HEK293 (cell line): ENCODE measurements at regions not wholly inside any gene's neighbourhood (a gene's known extent, or its start where the extent isn't known, plus 50 kb on each side); places are given as distances from the start of the nearest gene placed in this dataset.

Experiments used
- CTCF ChIA-PET: fragments of 350-600 bp; formaldehyde crosslinking; extraction: SDS; loops from one replicate; lab custom pipeline; 2021; ENCODE audit warnings: antibody characterized with exemption; lab: Yijun Ruan, JAX
- POLR2A ChIA-PET: fragments of 300-600 bp; formaldehyde crosslinking; extraction: SDS; loops from one replicate; lab custom pipeline; 2020; ENCODE audit warnings: antibody characterized with exemption, inconsistent platforms; lab: Yijun Ruan, JAX
- H3K27ac ChIP-seq: fragments of 200-500 bp; sonication (Bioruptor generic); 2 replicates; pipeline ENCODE4 v1.5.1; 2014; ENCODE audit warnings: low read depth, low read length, control low read depth, inconsistent platforms; ENCODE audit errors: extremely low read depth
- H3K36me3 ChIP-seq, 2 experiments: fragments of 200-500 bp in 1 of 2; sonication (Bioruptor generic) in 1 of 2; 1 replicate in 1 of 2; 2 replicates in 1 of 2; pipeline ENCODE4 v1.5.1; 2014 to 2017; ENCODE audit warnings: inconsistent platforms in 2 of 2, low read length in 2 of 2; ENCODE audit not compliant: control insufficient read depth in 2 of 2, insufficient read depth in 1 of 2
- H3K4me1 ChIP-seq: fragments of 200-500 bp; sonication (Bioruptor generic); 2 replicates; pipeline ENCODE4 v1.5.1; 2014; ENCODE audit warnings: mild to moderate bottlenecking, low read length, inconsistent platforms; ENCODE audit not compliant: control insufficient read depth, insufficient read depth
- H3K4me3 ChIP-seq: 2 replicates; pipeline ENCODE4 v1.5.1; 2011; ENCODE audit warnings: low read depth, mild to moderate bottlenecking, control low read depth, low read length, moderate library complexity
- H3K9me3 ChIP-seq: fragments of 200-500 bp; sonication (Bioruptor generic); 2 replicates; pipeline ENCODE4 v1.5.1; 2014; ENCODE audit warnings: low read depth, low read length, inconsistent platforms; ENCODE audit not compliant: control insufficient read depth, insufficient read depth
- BCL11A ChIP-seq: fragments of 450-650 bp; formaldehyde crosslinking; IDR thresholded peaks from 2 replicates; pipeline ENCODE4 v1.5.1; 2016; ENCODE audit warnings: low read depth, missing biosample characterization, missing genetic modification characterization
- HOXA7 ChIP-seq: sonication (generic); formaldehyde crosslinking; IDR thresholded peaks from 2 replicates; pipeline ENCODE4 v1.8.1; 2022; ENCODE audit warnings: missing genetic modification reagents, borderline replicate concordance
- YY1 ChIP-seq: fragments of 450-650 bp; formaldehyde crosslinking; IDR thresholded peaks from 2 replicates; pipeline ENCODE4 v1.5.1; 2018; ENCODE audit warnings: missing biosample characterization, missing genetic modification characterization
- ZEB2 ChIP-seq: fragments of 450-650 bp; formaldehyde crosslinking; IDR thresholded peaks from 2 replicates; pipeline ENCODE4 v1.5.1; 2016; ENCODE audit warnings: missing biosample characterization, missing genetic modification characterization
- ZFHX2 ChIP-seq: fragments of 450-650 bp; formaldehyde crosslinking; conservative IDR thresholded peaks from 2 replicates; pipeline ENCODE4 v1.5.1; 2016; ENCODE audit warnings: missing biosample characterization, missing genetic modification characterization
- ZNF266 ChIP-seq: fragments of 450-650 bp; formaldehyde crosslinking; IDR thresholded peaks from 2 replicates; pipeline ENCODE4 v1.5.1; 2016; ENCODE audit warnings: missing biosample characterization, missing genetic modification characterization, low read depth
- ZNF416 ChIP-seq: fragments of 450-650 bp; formaldehyde crosslinking; IDR thresholded peaks from 2 replicates; pipeline ENCODE4 v1.5.1; 2016; ENCODE audit warnings: missing biosample characterization, missing genetic modification characterization
- ZNF558 ChIP-seq: fragments of 450-650 bp; formaldehyde crosslinking; IDR thresholded peaks from 2 replicates; pipeline ENCODE4 v1.5.1; 2016; ENCODE audit warnings: missing biosample characterization, missing genetic modification characterization
- ZNF561 ChIP-seq: fragments of 450-650 bp; IDR thresholded peaks from 2 replicates; pipeline ENCODE4 v1.5.1; 2018; ENCODE audit warnings: missing biosample characterization, missing genetic modification characterization, borderline replicate concordance
- ZNF571 ChIP-seq: fragments of 450-650 bp; formaldehyde crosslinking; IDR thresholded peaks from 2 replicates; pipeline ENCODE4 v1.5.0; 2017; ENCODE audit warnings: missing biosample characterization, missing genetic modification characterization
- ZNF623 ChIP-seq: fragments of 450-650 bp; formaldehyde crosslinking; IDR thresholded peaks from 2 replicates; pipeline ENCODE4 v1.5.1; 2016; ENCODE audit warnings: missing biosample characterization, missing genetic modification characterization
- ZNF777 ChIP-seq: fragments of 450-650 bp; formaldehyde crosslinking; IDR thresholded peaks from 2 replicates; pipeline ENCODE4 v1.5.1; 2017; ENCODE audit warnings: missing biosample characterization, missing genetic modification characterization, borderline replicate concordance
- TF ChIP-seq, protein P1 (sequence below): fragments of 450-650 bp; formaldehyde crosslinking; IDR thresholded peaks from 2 replicates; pipeline ENCODE4 v1.5.1; 2016; ENCODE audit warnings: missing biosample characterization, missing genetic modification characterization
- TF ChIP-seq, protein P2 (sequence below): fragments of 450-650 bp; formaldehyde crosslinking; IDR thresholded peaks from 2 replicates; pipeline ENCODE4 v1.5.1; 2016; ENCODE audit warnings: missing biosample characterization, missing genetic modification characterization
- TF ChIP-seq, protein P3 (sequence below): sonication (generic); formaldehyde crosslinking; IDR thresholded peaks from 2 replicates; pipeline ENCODE4 v1.8.1; 2022; ENCODE audit warnings: mild to moderate bottlenecking, moderate library complexity, missing genetic modification reagents
- TF ChIP-seq, protein P4 (sequence below): fragments of 450-650 bp; formaldehyde crosslinking; IDR thresholded peaks from 2 replicates; pipeline ENCODE4 v1.5.1; 2016; ENCODE audit warnings: missing biosample characterization, missing genetic modification characterization, low read depth
- TF ChIP-seq, protein P5 (sequence below): fragments of 450-650 bp; formaldehyde crosslinking; IDR thresholded peaks from 2 replicates; pipeline ENCODE4 v1.5.1; 2016; ENCODE audit warnings: missing biosample characterization, missing genetic modification characterization

DNA sequence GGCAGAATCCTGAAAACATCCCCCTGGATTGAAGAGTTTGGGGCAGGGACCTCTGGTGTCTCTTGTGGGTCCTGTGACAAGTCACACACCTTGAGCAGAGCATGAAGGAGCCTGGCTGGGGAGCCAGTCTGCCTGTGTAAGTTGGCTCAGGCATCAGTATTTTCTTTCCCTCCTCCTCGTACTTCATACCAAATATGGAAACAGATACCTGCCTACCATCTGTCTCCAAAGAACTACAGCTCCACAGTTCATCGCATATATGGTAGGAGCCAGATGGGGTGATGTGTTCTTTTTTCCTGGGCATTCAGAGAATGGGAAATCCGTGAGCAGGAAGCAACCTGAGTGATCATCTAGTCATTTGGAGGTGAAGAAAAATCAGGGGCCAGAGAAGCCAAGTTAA is 177.3 kb upstream of the RAD23B start:
- H3K27ac ChIP-seq = no peak overlapping the region
- no peak overlapping the region for H3K4me3 ChIP-seq
- no peaks in the 10 kb centered on the region for H3K36me3 ChIP-seq
- H3K4me1 ChIP-seq = no peaks in the 10 kb centered on the region
- no peak for TF ChIP-seq ZNF416 (tag by site-specific recombination)
- no peak for TF ChIP-seq ZNF777 (tag by site-specific recombination)
- no peak for TF ChIP-seq HOXA7
- no peak for TF ChIP-seq ZFHX2 (tag by site-specific recombination)
- TF ChIP-seq, protein P1, sequence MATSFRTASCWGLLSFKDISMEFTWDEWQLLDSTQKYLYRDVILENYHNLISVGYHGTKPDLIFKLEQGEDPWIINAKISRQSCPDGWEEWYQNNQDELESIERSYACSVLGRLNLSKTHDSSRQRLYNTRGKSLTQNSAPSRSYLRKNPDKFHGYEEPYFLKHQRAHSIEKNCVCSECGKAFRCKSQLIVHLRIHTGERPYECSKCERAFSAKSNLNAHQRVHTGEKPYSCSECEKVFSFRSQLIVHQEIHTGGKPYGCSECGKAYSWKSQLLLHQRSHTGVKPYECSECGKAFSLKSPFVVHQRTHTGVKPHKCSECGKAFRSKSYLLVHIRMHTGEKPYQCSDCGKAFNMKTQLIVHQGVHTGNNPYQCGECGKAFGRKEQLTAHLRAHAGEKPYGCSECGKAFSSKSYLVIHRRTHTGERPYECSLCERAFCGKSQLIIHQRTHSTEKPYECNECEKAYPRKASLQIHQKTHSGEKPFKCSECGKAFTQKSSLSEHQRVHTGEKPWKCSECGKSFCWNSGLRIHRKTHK = no peak
- TF ChIP-seq ZNF571 (tag by site-specific recombination) = no peak
- TF ChIP-seq, protein P2, sequence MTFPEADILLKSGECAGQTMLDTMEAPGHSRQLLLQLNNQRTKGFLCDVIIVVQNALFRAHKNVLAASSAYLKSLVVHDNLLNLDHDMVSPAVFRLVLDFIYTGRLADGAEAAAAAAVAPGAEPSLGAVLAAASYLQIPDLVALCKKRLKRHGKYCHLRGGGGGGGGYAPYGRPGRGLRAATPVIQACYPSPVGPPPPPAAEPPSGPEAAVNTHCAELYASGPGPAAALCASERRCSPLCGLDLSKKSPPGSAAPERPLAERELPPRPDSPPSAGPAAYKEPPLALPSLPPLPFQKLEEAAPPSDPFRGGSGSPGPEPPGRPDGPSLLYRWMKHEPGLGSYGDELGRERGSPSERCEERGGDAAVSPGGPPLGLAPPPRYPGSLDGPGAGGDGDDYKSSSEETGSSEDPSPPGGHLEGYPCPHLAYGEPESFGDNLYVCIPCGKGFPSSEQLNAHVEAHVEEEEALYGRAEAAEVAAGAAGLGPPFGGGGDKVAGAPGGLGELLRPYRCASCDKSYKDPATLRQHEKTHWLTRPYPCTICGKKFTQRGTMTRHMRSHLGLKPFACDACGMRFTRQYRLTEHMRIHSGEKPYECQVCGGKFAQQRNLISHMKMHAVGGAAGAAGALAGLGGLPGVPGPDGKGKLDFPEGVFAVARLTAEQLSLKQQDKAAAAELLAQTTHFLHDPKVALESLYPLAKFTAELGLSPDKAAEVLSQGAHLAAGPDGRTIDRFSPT (tag by site-specific recombination) = no peak
- no peak for TF ChIP-seq ZEB2 (tag by site-specific recombination)
- TF ChIP-seq, protein P3, sequence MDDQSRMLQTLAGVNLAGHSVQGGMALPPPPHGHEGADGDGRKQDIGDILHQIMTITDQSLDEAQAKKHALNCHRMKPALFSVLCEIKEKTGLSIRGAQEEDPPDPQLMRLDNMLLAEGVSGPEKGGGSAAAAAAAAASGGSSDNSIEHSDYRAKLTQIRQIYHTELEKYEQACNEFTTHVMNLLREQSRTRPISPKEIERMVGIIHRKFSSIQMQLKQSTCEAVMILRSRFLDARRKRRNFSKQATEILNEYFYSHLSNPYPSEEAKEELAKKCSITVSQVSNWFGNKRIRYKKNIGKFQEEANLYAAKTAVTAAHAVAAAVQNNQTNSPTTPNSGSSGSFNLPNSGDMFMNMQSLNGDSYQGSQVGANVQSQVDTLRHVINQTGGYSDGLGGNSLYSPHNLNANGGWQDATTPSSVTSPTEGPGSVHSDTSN (CRISPR knock-in tag) = no peak
- TF ChIP-seq ZNF558 (tag by site-specific recombination) = no peak
- TF ChIP-seq ZNF266 (tag by site-specific recombination) = no peak
- no peaks in the 10 kb centered on the region for H3K9me3 ChIP-seq
- ChIA-PET CTCF (no interaction called here), POLR2A (no interaction called here)

DNA sequence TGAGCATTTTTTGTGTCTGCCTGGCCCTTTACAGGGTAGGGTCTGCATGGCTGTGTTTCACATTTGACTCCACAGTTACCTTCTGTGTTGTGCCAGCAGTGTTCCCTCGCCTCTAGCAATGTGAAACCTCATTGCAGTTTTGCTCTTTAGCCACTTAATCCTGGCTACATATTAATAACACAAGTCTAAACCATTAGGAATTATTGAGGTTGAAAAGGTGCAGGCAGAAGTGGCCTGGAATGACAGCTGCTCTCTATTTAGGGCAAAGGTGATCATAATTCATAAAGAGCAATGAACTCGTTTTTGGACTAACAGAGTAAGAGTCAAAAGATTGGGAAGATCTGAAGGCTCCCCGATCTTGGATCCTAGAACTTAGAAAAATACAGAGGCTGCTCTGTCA is 176.7 kb upstream of the RAD23B start:
- Histone ChIP-seq H3K36me3 (no peaks in the 10 kb centered on the region), H3K4me3 (no peak overlapping the region), H3K9me3 (no peaks in the 10 kb centered on the region), H3K4me1 (no peaks in the 10 kb centered on the region), H3K27ac (no peak overlapping the region)
- ChIA-PET POLR2A (no interaction called here), CTCF (no interaction called here)
- TF ChIP-seq, protein P4, sequence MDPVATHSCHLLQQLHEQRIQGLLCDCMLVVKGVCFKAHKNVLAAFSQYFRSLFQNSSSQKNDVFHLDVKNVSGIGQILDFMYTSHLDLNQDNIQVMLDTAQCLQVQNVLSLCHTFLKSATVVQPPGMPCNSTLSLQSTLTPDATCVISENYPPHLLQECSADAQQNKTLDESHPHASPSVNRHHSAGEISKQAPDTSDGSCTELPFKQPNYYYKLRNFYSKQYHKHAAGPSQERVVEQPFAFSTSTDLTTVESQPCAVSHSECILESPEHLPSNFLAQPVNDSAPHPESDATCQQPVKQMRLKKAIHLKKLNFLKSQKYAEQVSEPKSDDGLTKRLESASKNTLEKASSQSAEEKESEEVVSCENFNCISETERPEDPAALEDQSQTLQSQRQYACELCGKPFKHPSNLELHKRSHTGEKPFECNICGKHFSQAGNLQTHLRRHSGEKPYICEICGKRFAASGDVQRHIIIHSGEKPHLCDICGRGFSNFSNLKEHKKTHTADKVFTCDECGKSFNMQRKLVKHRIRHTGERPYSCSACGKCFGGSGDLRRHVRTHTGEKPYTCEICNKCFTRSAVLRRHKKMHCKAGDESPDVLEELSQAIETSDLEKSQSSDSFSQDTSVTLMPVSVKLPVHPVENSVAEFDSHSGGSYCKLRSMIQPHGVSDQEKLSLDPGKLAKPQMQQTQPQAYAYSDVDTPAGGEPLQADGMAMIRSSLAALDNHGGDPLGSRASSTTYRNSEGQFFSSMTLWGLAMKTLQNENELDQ (tag by site-specific recombination) = no peak

DNA sequence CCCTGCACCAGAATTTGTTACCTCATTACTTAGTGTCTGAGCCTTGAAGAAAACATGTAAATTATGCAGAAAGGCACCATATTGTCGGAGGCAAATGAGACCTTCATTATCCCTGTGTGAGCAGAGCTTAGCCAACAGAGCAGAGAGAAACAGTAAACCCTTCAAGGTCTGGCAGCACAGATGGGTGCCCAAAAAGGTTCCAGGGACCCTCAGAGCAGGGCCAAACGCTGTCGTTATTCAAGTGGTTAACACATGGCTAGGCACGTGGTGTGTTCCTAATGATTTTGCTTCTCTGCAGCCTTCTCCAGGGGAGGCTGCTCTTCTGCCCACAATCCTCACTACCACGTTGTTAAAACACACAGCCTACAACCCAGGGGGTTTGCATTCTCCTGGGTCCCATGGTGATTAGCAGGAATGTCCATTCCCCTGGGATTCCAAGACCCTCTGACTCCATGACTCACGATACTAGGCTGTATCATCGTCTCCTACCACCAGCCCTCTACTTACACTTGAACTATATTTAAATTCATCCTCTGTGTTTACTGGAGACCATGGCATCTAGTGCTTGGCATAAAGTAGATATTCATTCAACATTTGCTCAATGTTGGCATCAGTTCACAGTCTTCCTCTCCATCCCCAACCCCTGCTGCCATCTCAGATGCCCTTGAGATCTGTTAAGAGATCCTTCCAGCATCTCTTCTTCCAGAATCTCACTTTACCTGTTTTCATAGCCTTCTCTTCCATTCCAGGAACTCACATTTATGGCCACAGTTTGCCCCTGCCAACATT is 174.5 kb upstream of the RAD23B start:
- H3K4me3 ChIP-seq = no peak overlapping the region
- ChIA-PET CTCF (interaction anchor here (0.9 kb wide), 1 partner anchor 24 kb away, joined by 4 read pairs; no protein-coding TSS in a partner anchor), POLR2A (no interaction called here)
- H3K36me3 ChIP-seq = no peaks in the 10 kb centered on the region
- H3K9me3 ChIP-seq = no peaks in the 10 kb centered on the region
- no peak overlapping the region for H3K27ac ChIP-seq
- no peaks in the 10 kb centered on the region for H3K4me1 ChIP-seq
- TF ChIP-seq YY1 (tag by site-specific recombination) (no peak), ZNF561 (no peak), ZNF623 (tag by site-specific recombination) (no peak), BCL11A (no peak)
- TF ChIP-seq, protein P5, sequence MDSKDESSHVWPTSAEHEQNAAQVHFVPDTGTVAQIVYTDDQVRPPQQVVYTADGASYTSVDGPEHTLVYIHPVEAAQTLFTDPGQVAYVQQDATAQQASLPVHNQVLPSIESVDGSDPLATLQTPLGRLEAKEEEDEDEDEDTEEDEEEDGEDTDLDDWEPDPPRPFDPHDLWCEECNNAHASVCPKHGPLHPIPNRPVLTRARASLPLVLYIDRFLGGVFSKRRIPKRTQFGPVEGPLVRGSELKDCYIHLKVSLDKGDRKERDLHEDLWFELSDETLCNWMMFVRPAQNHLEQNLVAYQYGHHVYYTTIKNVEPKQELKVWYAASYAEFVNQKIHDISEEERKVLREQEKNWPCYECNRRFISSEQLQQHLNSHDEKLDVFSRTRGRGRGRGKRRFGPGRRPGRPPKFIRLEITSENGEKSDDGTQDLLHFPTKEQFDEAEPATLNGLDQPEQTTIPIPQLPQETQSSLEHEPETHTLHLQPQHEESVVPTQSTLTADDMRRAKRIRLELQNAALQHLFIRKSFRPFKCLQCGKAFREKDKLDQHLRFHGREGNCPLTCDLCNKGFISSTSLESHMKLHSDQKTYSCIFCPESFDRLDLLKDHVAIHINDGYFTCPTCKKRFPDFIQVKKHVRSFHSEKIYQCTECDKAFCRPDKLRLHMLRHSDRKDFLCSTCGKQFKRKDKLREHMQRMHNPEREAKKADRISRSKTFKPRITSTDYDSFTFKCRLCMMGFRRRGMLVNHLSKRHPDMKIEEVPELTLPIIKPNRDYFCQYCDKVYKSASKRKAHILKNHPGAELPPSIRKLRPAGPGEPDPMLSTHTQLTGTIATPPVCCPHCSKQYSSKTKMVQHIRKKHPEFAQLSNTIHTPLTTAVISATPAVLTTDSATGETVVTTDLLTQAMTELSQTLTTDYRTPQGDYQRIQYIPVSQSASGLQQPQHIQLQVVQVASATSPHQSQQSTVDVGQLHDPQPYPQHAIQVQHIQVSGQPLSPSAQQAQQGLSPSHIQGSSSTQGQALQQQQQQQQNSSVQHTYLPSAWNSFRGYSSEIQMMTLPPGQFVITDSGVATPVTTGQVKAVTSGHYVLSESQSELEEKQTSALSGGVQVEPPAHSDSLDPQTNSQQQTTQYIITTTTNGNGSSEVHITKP = no peak
